Stimulated activated naive CD8-positive, alpha-beta T cell treated with anti-CD3 and anti-CD28 coated beads, Interleukin-15, amount 100 ng/mL, for 72 hours (primary cell): ENCODE measurements at regions not wholly inside any gene's neighbourhood (a gene's known extent, or its start where the extent isn't known, plus 50 kb on each side); places are given as distances from the start of the nearest gene placed in this dataset.

Source experiments
- ATAC-seq: fragments of 150-1000 bp; cut with Tn5 transposase; 2 replicates; pipeline ENCODE4 v1.10.0; 2021; ENCODE audit warnings: mild to moderate bottlenecking, moderate library complexity
- DNase-seq, 2 donors: peaks; one replicate each; pipeline ENCODE4 v3.0.0; 2021 to 2022
- H3K27ac Mint-ChIP-seq, 2 donors: one replicate each; pipeline ENCODE4 v1.8.0; 2022; ENCODE audit warnings: mild to moderate bottlenecking in 2 of 2, mixed read lengths in 2 of 2, moderate library complexity in 2 of 2
- H3K27me3 Mint-ChIP-seq: one replicate; pipeline ENCODE4 v1.8.0; 2022; ENCODE audit warnings: mixed read lengths
- H3K4me1 Mint-ChIP-seq: one replicate; pipeline ENCODE4 v1.8.0; 2022; ENCODE audit warnings: mild to moderate bottlenecking, mixed read lengths
- H3K4me3 Mint-ChIP-seq, 2 donors: one replicate each; pipeline ENCODE4 v1.8.0; 2022; ENCODE audit warnings: mild to moderate bottlenecking in 2 of 2, mixed read lengths in 2 of 2, moderate library complexity in 1 of 2
- H3K9me3 Mint-ChIP-seq, 2 donors: one replicate each; pipeline ENCODE4 v1.8.0; 2022; ENCODE audit warnings: mixed read lengths in 2 of 2

DNA sequence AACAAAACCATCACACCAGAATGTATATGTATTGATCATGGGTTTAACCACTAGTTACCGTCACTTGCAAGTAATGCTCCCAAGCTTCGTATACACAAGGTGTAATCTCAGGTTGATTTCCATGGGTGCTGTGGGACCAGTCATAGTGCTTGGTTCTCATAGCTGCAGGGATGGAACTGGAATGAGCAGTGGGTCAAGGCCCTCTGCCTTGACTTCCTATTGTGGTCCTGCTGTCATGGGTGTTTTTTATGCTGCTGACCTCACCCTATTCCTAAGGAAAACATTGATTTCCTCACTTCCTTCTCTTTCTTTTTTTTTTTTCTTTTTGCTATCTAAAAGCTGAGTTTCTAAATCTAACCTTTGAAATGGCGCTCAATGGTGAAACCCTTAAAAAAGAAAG lies 325.6 kb upstream of the RASGRP1 start:
- no peaks in the 10 kb centered on the region for H3K9me3 Mint-ChIP-seq
- DNase-seq: no peak
- no peak overlapping the region for H3K27ac Mint-ChIP-seq
- H3K4me1 Mint-ChIP-seq: no peaks in the 10 kb centered on the region
- ATAC-seq: no peak
- H3K27me3 Mint-ChIP-seq: peaks cover 29% of the 10 kb centered on the region
- no peak overlapping the region for H3K4me3 Mint-ChIP-seq

- Mint-ChIP-seq H3K27me3 (peaks cover 29% of the 10 kb centered on the region), H3K4me3 (no peak overlapping the region), H3K9me3 (no peaks in the 10 kb centered on the region), H3K4me1 (no peaks in the 10 kb centered on the region), H3K27ac (no peak overlapping the region)
- ATAC-seq (no peak), DNase-seq (no peak)
Observed at GRCh38 chr15:38893925-38894242, 329.3 kb upstream of the RASGRP1 start.

DNA sequence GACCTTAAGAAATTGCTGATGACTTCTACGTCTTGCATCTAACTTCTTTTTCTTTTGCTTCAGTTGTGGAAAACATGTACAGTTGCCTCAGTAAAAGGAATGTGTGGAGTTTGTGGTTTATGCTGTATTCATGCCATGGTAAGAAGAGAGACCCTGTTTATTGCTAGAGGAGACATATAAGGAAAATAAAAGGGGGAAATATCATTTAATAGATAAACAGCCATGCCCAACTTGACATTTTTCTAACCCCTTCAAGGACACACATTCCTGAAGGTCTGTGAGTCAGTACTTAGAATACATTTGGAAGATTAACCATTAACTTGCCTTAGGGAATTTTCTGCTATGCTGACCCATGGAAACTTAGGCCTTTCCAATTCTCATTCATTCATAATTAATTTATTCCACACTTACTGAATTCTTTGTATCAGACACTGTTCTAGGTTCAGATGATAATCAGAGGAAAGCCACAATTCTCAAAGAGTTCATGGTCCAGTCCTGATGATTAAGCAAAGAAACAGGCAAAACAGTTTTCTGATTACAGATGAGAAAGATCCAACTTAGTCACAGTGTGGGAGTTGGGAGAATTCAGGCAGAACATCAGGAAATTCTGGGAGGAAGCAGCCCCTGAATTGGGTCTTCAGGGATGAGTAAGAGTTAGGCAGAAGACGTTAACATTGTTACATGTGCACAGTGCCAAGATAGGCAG lies 329.8 kb upstream of the RASGRP1 start:
- H3K9me3 Mint-ChIP-seq: no peaks in the 10 kb centered on the region
- ATAC-seq: no peak

GRCh38 chr15:38895326-38896255 lies 331.0 kb upstream of the RASGRP1 start:
- Mint-ChIP-seq H3K4me3 (no peak overlapping the region), H3K4me1 (no peaks in the 10 kb centered on the region), H3K27me3 (peaks cover 29% of the 10 kb centered on the region), H3K27ac (no peak overlapping the region), H3K9me3 (no peaks in the 10 kb centered on the region)
- ATAC-seq: no peak
- no peak for DNase-seq

More for the DNA sequence above, 329.8 kb upstream of the RASGRP1 start:
- no peak overlapping the region for H3K27ac Mint-ChIP-seq
- H3K27me3 Mint-ChIP-seq: peaks cover 29% of the 10 kb centered on the region
- no peaks in the 10 kb centered on the region for H3K4me1 Mint-ChIP-seq
- no peak for DNase-seq
- no peak overlapping the region for H3K4me3 Mint-ChIP-seq

GRCh38 chr15:38896647-38897046 lies 332.0 kb upstream of the RASGRP1 start:
- no peak for ATAC-seq
- Mint-ChIP-seq H3K4me3 (no peak overlapping the region), H3K27ac (peak overlapping the region in 1 of 2 donors; percentile 65)

GRCh38 chr15:38897551-38897950 lies 332.9 kb upstream of the RASGRP1 start:
- H3K4me3 Mint-ChIP-seq: no peak overlapping the region
- no peaks in the 10 kb centered on the region for H3K4me1 Mint-ChIP-seq
- ATAC-seq (no peak), DNase-seq (no peak)
- no peaks in the 10 kb centered on the region for H3K9me3 Mint-ChIP-seq
- H3K27me3 Mint-ChIP-seq: peaks cover 20% of the 10 kb centered on the region
- no peak overlapping the region for H3K27ac Mint-ChIP-seq

More at GRCh38 chr15:38896647-38897046, 332.0 kb upstream of the RASGRP1 start:
- DNase-seq: no peak
- no peaks in the 10 kb centered on the region for H3K9me3 Mint-ChIP-seq
- peaks cover 29% of the 10 kb centered on the region for H3K27me3 Mint-ChIP-seq
- no peaks in the 10 kb centered on the region for H3K4me1 Mint-ChIP-seq

GRCh38 chr15:38898236-38898635 lies 333.6 kb upstream of the RASGRP1 start:
- Mint-ChIP-seq H3K4me1 (no peaks in the 10 kb centered on the region), H3K9me3 (no peaks in the 10 kb centered on the region), H3K27me3 (peaks cover 15% of the 10 kb centered on the region), H3K27ac (no peak overlapping the region), H3K4me3 (no peak overlapping the region)
- no peak for ATAC-seq
- DNase-seq: no peak

GRCh38 chr15:38899300-38899699 lies 334.7 kb upstream of the RASGRP1 start:
- DNase-seq: no peak
- Mint-ChIP-seq H3K27ac (no peak overlapping the region), H3K9me3 (no peaks in the 10 kb centered on the region), H3K4me3 (no peak overlapping the region), H3K27me3 (peaks cover 14% of the 10 kb centered on the region), H3K4me1 (no peaks in the 10 kb centered on the region)
- no peak for ATAC-seq

- H3K9me3 Mint-ChIP-seq: no peaks in the 10 kb centered on the region
- DNase-seq: no peak
- H3K4me1 Mint-ChIP-seq: no peaks in the 10 kb centered on the region
- ATAC-seq: no peak
- H3K27ac Mint-ChIP-seq: no peak overlapping the region
- peaks cover 20% of the 10 kb centered on the region for H3K27me3 Mint-ChIP-seq
- no peak overlapping the region for H3K4me3 Mint-ChIP-seq
Observed at GRCh38 chr15:38904298-38904697, 339.7 kb upstream of the RASGRP1 start.

DNA sequence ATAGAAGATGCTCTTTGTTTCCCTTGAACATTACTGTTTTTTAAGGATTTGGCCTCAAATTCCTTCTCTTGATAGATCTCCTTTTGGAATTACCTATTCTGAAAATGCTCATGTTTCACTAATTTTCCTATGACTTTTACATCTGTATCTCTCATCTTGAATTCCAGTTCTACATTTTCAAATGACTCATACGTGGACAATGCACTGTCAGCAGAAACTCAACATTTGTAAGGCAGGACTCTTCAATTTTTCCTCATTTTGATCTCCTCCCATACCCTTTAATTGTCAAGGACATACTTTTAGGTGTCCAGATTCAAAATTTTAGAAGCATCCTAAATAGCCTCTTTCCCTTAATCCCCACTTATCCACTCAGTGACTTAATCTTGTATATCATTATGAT lies 341.0 kb upstream of the RASGRP1 start:
- Mint-ChIP-seq H3K4me1 (no peaks in the 10 kb centered on the region), H3K4me3 (no peak overlapping the region), H3K9me3 (no peaks in the 10 kb centered on the region), H3K27me3 (peaks cover 27% of the 10 kb centered on the region), H3K27ac (no peak overlapping the region)
- no peak for DNase-seq
- no peak for ATAC-seq

DNA sequence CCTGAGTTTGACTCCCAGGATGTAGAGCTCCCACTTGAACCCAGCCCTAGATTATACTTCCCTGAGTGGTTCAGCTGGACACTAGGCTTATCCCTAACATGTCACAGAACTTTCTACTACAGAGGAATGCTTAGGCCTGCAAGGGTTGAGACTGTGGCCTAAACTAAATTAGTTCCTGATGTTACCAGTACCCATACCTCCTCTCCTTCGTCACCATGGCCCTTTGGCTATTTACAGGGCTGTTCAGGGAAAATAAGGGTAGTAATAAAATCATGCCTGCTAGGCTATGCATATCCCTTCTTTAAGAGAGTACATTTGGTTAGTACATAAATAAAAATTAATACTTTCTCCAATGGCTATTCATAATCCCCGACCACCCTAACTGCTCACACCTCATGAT lies 356.4 kb upstream of the RASGRP1 start:
- Mint-ChIP-seq H3K27ac (no peak overlapping the region), H3K9me3 (no peaks in the 10 kb centered on the region), H3K27me3 (peaks cover 9% of the 10 kb centered on the region), H3K4me1 (no peaks in the 10 kb centered on the region), H3K4me3 (no peak overlapping the region)
- ATAC-seq (no peak), DNase-seq (no peak)

- H3K4me3 Mint-ChIP-seq: no peak overlapping the region
- peaks cover 6% of the 10 kb centered on the region for H3K27me3 Mint-ChIP-seq
- DNase-seq (no peak), ATAC-seq (no peak)
- H3K27ac Mint-ChIP-seq: no peak overlapping the region
- no peaks in the 10 kb centered on the region for H3K9me3 Mint-ChIP-seq
- H3K4me1 Mint-ChIP-seq: no peaks in the 10 kb centered on the region
Observed at GRCh38 chr15:38921471-38921870, 356.9 kb upstream of the RASGRP1 start.

GRCh38 chr15:38928431-38928830 lies 363.8 kb upstream of the RASGRP1 start:
- Mint-ChIP-seq H3K27me3 (peaks cover 18% of the 10 kb centered on the region), H3K4me1 (no peaks in the 10 kb centered on the region), H3K9me3 (no peaks in the 10 kb centered on the region), H3K27ac (no peak overlapping the region), H3K4me3 (no peak overlapping the region)
- ATAC-seq: no peak
- no peak for DNase-seq

DNA sequence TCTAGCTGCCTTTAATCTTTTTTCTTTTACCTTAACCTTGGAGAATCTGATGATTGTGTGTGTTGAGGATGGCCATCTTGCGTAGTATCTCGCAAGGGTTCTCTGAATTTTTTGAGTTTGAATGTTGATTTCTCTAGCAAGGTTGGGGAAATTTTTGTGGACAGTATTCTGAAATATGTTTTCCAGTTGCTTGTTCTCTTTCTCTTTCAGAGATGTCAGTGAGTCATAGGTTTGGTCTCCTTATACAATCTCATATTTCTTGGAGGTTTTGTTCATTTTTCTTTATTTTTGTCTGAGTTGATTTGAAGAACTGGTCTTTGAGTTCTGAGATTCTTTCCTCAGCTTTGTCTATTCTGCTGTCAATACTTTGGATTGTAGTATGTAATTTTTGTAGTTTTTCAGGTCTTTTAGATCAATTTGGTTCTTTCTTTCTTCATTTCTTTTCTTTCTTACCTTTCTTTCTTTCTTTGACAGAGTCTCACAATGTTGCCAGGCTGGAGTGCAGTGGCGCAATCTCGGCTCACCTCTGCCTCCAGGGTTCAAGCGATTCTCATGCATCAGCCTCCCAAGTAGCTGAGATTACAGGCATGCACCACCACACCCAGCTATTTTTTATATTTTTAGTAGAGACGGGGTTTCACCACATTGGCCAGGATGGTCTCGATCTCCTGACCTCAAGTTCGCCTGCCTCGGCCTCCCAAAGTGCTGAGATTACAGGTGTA lies 366.4 kb upstream of the RASGRP1 start:
- no peaks in the 10 kb centered on the region for H3K9me3 Mint-ChIP-seq
- H3K4me1 Mint-ChIP-seq: no peaks in the 10 kb centered on the region
- H3K4me3 Mint-ChIP-seq: no peak overlapping the region
- H3K27me3 Mint-ChIP-seq: peaks cover 18% of the 10 kb centered on the region
- ATAC-seq (no peak), DNase-seq (no peak)
- H3K27ac Mint-ChIP-seq: no peak overlapping the region

GRCh38 chr15:38941399-38941953 lies 376.9 kb upstream of the RASGRP1 start:
- H3K27ac Mint-ChIP-seq: no peak overlapping the region
- ATAC-seq (no peak), DNase-seq (no peak)
- H3K27me3 Mint-ChIP-seq: peaks cover 5% of the 10 kb centered on the region
- no peaks in the 10 kb centered on the region for H3K4me1 Mint-ChIP-seq
- H3K4me3 Mint-ChIP-seq: no peak overlapping the region
- H3K9me3 Mint-ChIP-seq: no peaks in the 10 kb centered on the region

GRCh38 chr15:38944536-38944935 lies 379.9 kb upstream of the RASGRP1 start:
- no peak for ATAC-seq
- Mint-ChIP-seq H3K4me1 (no peaks in the 10 kb centered on the region), H3K27ac (no peak overlapping the region), H3K27me3 (no peaks in the 10 kb centered on the region), H3K4me3 (no peak overlapping the region), H3K9me3 (no peaks in the 10 kb centered on the region)
- DNase-seq: no peak
